Glutamatergic neuron (in vitro differentiated cells): ENCODE measurements at regions not wholly inside any gene's neighbourhood (a gene's known extent, or its start where the extent isn't known, plus 50 kb on each side); places are given as distances from the start of the nearest gene placed in this dataset.

Experiments
- DNase-seq: peaks from one replicate; pipeline ENCODE4 v3.0.0; 2022
- H3K27ac Mint-ChIP-seq: one replicate; pipeline ENCODE4 v1.8.0; 2020; ENCODE audit warnings: mild to moderate bottlenecking, mixed read lengths, inconsistent platforms; ENCODE audit not compliant: unreplicated experiment
- H3K27me3 Mint-ChIP-seq: one replicate; pipeline ENCODE4 v1.8.0; 2020; ENCODE audit warnings: mild to moderate bottlenecking, moderate library complexity, mixed read lengths, inconsistent platforms; ENCODE audit not compliant: unreplicated experiment
- H3K36me3 Mint-ChIP-seq: one replicate; pipeline ENCODE4 v1.8.0; 2020; ENCODE audit warnings: mild to moderate bottlenecking, mixed read lengths, inconsistent platforms; ENCODE audit not compliant: unreplicated experiment
- H3K4me1 Mint-ChIP-seq: one replicate; pipeline ENCODE4 v1.8.0; 2020; ENCODE audit warnings: mild to moderate bottlenecking, low read depth, mixed read lengths, inconsistent platforms; ENCODE audit not compliant: unreplicated experiment
- H3K4me3 Mint-ChIP-seq: one replicate; pipeline ENCODE4 v1.8.0; 2020; ENCODE audit warnings: mild to moderate bottlenecking, mixed read lengths, inconsistent platforms; ENCODE audit not compliant: unreplicated experiment
- H3K9me3 Mint-ChIP-seq: one replicate; pipeline ENCODE4 v1.8.0; 2020; ENCODE audit warnings: mild to moderate bottlenecking, moderate library complexity, mixed read lengths, inconsistent platforms; ENCODE audit not compliant: unreplicated experiment
- TF ChIP-seq, protein P1 (sequence below): fragments of 200-600 bp; sonication (generic); IDR thresholded peaks from one replicate; pipeline ENCODE4 v1.5.0; 2021; ENCODE audit not compliant: partially characterized antibody, unreplicated experiment

DNA sequence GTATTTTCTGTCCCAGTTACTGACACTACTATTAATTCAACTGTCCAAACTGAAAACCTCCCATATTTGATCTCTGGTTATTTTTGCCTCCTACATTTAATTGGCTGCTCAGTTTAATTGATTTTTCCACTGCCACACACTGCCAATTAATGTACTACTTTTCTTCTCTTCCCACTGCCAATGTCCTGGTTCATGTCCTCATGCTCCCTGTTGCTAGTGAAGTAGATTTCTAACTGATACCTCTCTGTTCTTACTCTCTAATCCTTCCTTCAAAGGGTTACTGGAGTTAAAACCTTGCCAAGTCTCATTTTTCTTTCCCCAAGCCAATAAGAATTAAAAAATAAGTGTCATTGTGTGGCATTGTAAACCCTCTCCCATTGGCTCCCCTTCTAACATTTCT, 440.6 kb upstream of the JAG1 start:
- Mint-ChIP-seq H3K36me3 (no peaks in the 10 kb centered on the region), H3K27ac (no peak overlapping the region), H3K4me1 (peaks cover 2% of the 10 kb centered on the region), H3K9me3 (peaks cover 3% of the 10 kb centered on the region), H3K4me3 (no peak overlapping the region), H3K27me3 (no peaks in the 10 kb centered on the region)
- TF ChIP-seq, protein P1, sequence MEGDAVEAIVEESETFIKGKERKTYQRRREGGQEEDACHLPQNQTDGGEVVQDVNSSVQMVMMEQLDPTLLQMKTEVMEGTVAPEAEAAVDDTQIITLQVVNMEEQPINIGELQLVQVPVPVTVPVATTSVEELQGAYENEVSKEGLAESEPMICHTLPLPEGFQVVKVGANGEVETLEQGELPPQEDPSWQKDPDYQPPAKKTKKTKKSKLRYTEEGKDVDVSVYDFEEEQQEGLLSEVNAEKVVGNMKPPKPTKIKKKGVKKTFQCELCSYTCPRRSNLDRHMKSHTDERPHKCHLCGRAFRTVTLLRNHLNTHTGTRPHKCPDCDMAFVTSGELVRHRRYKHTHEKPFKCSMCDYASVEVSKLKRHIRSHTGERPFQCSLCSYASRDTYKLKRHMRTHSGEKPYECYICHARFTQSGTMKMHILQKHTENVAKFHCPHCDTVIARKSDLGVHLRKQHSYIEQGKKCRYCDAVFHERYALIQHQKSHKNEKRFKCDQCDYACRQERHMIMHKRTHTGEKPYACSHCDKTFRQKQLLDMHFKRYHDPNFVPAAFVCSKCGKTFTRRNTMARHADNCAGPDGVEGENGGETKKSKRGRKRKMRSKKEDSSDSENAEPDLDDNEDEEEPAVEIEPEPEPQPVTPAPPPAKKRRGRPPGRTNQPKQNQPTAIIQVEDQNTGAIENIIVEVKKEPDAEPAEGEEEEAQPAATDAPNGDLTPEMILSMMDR: no peak
- DNase-seq: no peak

DNA sequence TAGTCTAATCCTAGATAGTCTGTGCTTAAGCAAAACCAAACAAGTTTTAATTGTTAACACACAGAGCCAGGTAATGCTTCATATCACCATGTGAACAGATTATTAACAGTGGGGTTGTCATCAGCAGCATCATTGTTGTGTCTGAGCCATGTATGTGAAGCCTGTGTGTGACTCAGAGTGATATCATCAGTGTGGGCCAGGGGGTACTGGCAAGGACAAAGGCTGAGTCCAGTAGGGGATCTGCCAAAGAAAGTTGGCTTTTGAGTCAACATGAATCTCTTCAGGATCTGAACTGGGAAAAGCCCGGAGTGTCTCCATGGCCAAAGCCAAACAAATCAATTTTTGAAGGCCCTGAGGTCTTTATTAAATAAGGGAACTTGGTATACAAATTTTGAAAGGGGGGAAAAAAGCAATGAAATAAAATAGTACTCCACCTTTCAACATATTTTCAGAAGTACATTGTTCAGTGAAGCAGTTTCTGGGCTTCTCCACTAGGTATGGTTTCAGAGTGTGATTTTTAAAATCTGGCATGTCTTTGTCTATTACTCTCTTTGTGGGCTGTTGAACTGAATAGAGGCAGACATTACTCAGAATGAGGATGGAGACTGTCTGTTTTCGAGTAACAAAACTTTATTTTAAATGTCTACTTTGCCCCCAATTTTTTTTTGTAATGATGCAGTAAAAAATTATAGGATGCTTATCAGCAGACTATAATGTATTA, 444.2 kb upstream of the JAG1 start:
- Mint-ChIP-seq H3K27me3 (no peaks in the 10 kb centered on the region), H3K27ac (no peak overlapping the region), H3K4me3 (no peak overlapping the region), H3K36me3 (no peaks in the 10 kb centered on the region), H3K9me3 (no peaks in the 10 kb centered on the region), H3K4me1 (no peaks in the 10 kb centered on the region)
- DNase-seq: no peak
- TF ChIP-seq, protein P1: no peak

DNA sequence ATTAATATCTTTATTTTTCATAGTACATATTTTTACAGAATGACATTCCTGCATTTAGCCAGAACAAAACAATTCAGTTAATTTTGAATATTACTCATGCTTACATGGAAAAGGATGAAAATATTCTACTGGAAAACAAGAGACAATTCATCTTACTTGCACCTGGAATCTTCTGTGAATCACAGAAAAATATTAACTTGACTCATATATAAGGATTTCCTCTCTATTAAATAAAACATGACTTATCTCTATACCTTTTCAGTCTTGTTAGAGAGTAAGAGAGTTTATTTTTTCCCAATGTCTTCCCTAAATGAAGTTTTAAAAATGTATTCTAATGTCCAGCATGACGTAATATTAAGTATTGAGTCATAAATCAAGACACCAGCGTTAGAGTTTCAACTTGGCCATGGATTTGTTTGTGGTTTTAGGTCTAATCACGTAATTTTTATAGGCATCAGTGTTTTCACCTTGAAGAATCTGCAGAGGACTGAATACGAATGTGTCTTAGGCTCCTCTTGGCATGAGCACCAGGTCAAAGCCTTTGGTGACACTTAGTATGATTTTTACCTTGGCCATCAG, 445.1 kb upstream of the JAG1 start:
- H3K36me3 Mint-ChIP-seq: no peaks in the 10 kb centered on the region
- H3K27me3 Mint-ChIP-seq: no peaks in the 10 kb centered on the region
- H3K4me3 Mint-ChIP-seq: no peak overlapping the region
- H3K27ac Mint-ChIP-seq: no peak overlapping the region
- no peaks in the 10 kb centered on the region for H3K4me1 Mint-ChIP-seq
- TF ChIP-seq, protein P1: no peak
- no peak for DNase-seq
- no peaks in the 10 kb centered on the region for H3K9me3 Mint-ChIP-seq

DNA sequence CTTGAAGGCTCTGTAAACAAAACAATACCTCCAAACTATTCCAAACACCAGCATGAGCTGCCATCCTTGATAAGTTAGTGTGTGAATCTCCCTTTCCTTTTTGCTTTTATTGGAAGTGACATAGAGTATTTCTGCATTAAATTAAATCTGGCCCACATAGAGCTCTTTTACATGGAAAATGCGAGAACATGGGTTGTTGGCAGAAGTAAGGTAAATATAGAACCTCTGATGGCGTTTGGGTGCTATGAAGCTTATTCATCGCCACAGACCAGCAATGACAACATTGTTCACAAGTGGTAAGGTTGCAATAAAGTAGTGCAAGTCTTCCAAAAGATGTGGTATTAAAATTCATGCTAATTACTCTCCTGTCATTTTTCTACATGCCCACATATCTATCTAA, 445.8 kb upstream of the JAG1 start:
- Mint-ChIP-seq H3K27me3 (peaks cover 1% of the 10 kb centered on the region), H3K4me1 (no peaks in the 10 kb centered on the region), H3K27ac (no peak overlapping the region), H3K9me3 (no peaks in the 10 kb centered on the region), H3K36me3 (no peaks in the 10 kb centered on the region), H3K4me3 (no peak overlapping the region)
- TF ChIP-seq, protein P1: no peak
- DNase-seq: no peak

DNA sequence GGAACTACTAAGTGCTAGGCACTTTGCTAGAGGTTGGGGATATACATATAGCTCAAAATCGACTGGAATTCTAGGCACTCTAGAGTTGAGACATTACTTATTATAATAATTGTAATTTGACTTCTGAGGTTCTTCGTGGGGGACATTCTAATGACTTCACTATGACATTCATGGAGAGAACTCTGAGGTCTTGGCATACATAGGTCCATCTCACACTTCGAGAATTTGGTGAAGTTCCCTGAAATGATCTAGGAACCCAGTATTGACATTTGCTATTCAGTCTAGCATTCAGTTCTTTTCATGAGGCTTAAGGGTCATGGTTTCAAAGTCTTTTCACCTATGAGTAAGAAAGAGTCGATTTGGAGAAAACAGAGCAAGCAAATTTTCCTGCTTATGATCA, 446.6 kb upstream of the JAG1 start:
- Mint-ChIP-seq H3K4me3 (no peak overlapping the region), H3K36me3 (no peaks in the 10 kb centered on the region), H3K4me1 (no peaks in the 10 kb centered on the region), H3K27ac (no peak overlapping the region), H3K9me3 (no peaks in the 10 kb centered on the region), H3K27me3 (peaks cover 1% of the 10 kb centered on the region)
- TF ChIP-seq, protein P1: no peak
- no peak for DNase-seq
